Stimulated activated CD4-positive, alpha-beta T cell treated with anti-CD3 and anti-CD28 coated beads, Interleukin-15, amount 100 ng/mL, for 1 hour (primary cell): ENCODE measurements at regions not wholly inside any gene's neighbourhood (a gene's known extent, or its start where the extent isn't known, plus 50 kb on each side); places are given as distances from the start of the nearest gene placed in this dataset.
"Not testable (repeated sequence)": the region's sequence is repeated elsewhere in the genome, so short reads cannot be mapped to it uniquely, and the experiment has no call there.

Source experiments
- DNase-seq, 2 donors: peaks; one replicate each; pipeline ENCODE4 v3.0.0-alpha.2; 2020; ENCODE audit warnings: low read depth in 1 of 2, low spot score in 1 of 2

DNA sequence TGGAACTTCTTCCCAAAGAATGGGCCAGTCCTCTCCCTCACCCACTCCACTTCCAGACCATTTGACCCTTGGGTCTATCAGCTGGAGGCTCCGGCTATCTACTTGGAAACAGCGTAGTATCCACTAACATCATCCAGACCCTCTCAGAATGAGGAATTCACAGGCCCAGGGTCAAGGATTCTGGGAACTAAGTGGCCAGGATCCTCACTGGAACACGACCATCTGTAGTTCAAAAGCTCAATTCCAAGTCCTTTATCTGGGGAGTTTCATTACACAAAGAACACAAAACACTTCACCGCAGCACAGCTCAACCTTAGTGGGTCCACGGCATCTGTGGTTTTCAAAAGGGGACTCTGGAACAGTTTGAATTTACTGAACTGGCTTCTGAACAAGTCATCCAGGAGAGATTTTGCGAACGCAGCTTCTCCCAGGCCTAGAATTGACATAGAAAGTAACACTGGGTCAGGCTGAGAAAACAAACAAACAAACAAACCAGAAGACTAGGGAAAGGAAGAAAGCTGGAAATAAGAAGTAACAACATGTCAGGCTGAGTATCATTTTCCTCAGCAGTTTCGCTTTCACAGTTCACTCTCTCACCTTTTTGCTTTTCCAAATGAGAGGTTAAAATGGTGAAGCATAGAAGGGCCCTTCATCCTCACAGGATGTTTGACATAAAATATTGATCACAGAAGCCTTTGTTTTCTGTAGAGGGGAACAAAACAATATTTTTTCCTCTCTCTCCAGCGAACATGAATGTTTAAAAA lies 57.6 kb upstream of the USP6NL start:
- DNase-seq, result no peak

DNA sequence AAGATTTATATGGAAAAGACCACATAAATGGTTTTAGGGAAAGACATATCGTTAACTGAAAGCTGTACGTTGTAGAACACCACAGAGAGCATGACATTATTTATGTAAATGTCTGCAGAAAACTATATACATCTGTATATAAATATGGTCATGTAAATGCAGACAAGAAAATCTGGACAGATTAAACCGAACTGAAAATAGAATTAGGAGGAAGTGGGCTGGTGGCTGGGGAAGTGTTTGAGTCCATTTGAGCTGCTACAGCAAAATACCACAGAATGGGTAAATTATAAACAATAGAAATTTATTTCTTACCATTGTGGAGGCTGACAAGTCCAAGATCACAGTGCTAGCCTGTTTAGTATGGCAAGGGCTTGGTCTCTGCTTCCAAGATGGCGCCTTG lies 56.3 kb upstream of the USP6NL start:
- DNase-seq, result no peak

DNA sequence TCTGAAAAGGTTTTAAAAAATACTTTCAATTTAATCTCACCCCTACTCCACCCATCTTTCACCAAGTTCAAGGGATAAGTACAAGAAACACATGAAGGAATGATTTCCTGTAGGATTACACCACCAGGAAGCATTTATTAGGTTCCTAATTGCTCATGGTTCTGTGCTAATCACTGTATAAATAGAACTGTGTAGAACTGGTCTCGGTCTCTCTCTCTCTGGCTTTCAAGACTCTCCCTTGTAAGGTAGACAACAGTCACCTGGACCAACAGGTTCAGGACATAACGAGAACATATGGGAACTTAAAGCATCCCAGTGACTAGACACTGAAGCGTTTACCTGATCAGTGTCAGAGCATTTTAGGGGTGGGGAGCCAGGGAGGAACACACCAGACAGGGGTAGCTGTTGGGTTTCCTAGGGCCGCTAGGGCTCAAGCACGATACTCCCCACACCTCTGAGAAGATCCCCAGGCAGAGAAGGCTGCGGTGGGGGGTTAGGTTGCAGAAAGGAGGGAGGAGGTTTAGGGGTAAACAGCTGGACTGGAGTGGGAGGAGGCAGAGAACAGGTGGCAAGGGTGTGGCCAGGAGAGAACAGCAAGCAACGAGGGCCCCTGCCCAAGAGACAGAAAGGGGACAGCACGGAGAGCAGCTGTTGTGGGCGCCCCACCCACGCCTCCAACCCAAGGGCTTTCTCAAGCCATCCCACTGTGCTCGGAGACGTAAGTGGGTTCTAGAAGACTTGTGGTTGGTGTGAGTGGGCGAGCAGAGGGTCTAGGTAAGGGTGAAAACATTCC lies 52.5 kb upstream of the USP6NL start:
- DNase-seq, result no peak

DNA sequence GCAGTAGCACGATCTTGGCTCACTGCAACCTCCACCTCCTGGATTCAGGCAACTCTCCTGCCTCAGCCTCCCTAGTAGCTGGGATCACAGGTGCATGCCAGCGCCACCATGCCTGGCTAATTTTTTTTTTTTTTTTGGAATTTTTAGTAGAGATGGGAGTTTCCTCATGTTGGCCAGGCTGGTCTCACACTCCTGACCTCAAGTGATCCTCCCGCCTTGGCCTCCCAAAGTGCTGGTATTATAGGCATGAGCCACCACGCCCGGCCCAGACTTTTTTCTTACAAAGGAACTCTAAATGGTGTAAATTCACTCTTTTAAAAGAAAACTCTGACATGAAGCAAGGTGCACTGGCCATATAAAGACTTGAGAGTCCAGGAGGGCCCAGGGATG lies 51.7 kb upstream of the USP6NL start:
- not testable (repeated sequence) for DNase-seq

DNA sequence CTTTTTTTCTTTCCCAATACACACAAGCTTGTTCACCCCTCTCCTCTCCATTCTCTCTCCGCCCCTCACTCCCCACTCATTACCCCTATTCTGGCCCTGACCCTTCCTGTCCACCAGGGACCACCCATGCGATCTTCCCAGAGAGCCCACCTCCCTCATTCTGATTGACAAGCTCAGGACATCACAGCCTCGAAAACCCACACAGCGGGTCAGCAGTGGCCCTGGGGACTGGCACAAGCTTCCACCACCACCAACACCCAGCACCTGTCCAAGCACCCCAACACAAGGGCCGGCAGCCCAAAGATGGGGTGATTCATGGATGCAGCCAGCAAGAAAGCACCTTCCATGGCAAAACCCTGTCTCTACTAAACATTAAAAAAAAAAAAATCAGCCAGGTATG lies 50.0 kb upstream of the USP6NL start:
- no peak for DNase-seq
